RCC 7860 (cell line): ENCODE measurements at regions not wholly inside any gene's neighbourhood (a gene's known extent, or its start where the extent isn't known, plus 50 kb on each side); places are given as distances from the start of the nearest gene placed in this dataset.
A peak's percentile ranks its signal among the peaks of the same experiment; 100 is the strongest.

Experiments
- DNase-seq: peaks from one replicate; pipeline ENCODE4 v3.0.0-alpha.2; 2015; ENCODE audit warnings: low spot score
- FAIRE-seq: peaks from 2 replicates; lab custom pipeline; 2012; peaks lifted over from hg19 to GRCh38; lab: Jason Lieb, UNC

GRCh38 chr7:45446195-45446944, 127.8 kb upstream of the ADCY1 start:
- DNase-seq: peak; percentile 19
- FAIRE-seq: no peak

DNA sequence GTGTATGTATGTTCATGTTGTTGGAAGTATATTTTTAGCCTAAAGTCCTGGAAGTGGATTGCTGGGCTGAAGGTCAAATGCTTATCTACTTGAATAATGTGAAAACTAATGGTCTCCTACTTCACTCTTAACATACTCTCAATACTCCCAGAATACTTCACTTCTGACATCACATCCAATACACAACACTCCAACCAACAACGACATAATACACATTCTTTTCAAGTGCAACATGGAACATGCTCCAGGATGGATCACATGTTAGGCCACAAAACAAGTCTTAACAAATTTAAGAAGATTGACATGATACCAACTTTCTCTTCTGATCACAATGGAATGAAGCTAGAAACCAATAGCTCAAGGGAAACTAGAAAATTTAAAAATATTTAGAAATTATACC, 126.9 kb upstream of the ADCY1 start:
- FAIRE-seq (no peak), DNase-seq (no peak)

GRCh38 chr7:45450571-45451204, 123.5 kb upstream of the ADCY1 start:
- DNase-seq: no peak
- no peak for FAIRE-seq

- peak; percentile 73 for FAIRE-seq
Observed at GRCh38 chr7:45451342-45452035, 122.7 kb upstream of the ADCY1 start.

GRCh38 chr7:45454771-45455170, 119.4 kb upstream of the ADCY1 start:
- FAIRE-seq (no peak), DNase-seq (no peak)

More at GRCh38 chr7:45451342-45452035, 122.7 kb upstream of the ADCY1 start:
- DNase-seq: no peak

- FAIRE-seq: no peak
- DNase-seq: no peak
Observed at GRCh38 chr7:45455662-45456061, 118.5 kb upstream of the ADCY1 start.

GRCh38 chr7:45456105-45456504, 118.1 kb upstream of the ADCY1 start:
- FAIRE-seq (no peak), DNase-seq (no peak)

- FAIRE-seq (no peak), DNase-seq (no peak)
Observed at GRCh38 chr7:45456747-45457524, 117.2 kb upstream of the ADCY1 start.

GRCh38 chr7:45457591-45457990, 116.6 kb upstream of the ADCY1 start:
- no peak for FAIRE-seq
- DNase-seq: no peak

- DNase-seq (no peak), FAIRE-seq (no peak)
Observed at GRCh38 chr7:45459476-45459875, 114.7 kb upstream of the ADCY1 start.

DNA sequence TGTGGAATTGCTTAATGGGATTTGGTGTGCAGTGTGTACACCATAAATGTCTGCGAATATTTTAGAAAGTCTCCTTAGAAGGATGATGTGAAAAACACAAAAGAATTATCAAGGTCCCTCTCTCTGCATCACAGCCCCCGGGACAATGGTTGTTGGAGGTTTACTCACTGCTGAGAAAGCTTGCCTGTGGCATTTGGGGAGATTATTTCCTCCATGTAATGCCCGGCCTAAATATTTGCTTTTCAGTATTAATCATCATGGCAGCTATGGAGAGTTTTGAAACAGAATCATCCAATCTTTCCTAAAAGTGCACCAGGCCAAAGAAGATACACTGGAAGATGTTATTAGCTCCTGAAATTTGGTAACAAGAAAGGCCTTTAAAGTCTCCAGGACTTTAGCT, 113.8 kb upstream of the ADCY1 start:
- no peak for DNase-seq
- FAIRE-seq: no peak

- FAIRE-seq (no peak), DNase-seq (no peak)
Observed at GRCh38 chr7:45461026-45461425, 113.1 kb upstream of the ADCY1 start.

DNA sequence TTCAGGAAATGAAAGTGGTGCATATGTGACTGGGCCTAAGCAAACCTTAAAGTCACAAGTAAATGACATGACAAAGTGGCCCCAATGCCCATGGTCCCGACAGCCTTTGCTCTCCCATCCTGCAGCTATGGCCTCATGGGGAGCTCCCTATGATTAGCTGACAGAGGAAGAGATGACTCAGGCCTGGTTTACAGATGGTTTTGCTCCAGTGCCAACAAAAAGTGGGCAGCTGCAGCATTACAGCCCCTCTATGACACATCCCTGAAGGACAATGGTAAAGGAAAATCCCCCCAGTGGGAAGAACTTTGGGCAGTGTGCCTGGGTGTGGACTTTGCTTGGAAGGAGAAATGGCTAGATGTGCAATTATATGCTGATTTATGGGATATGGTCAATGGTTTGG, 105.1 kb upstream of the ADCY1 start:
- DNase-seq: peak; percentile 43
- peak; percentile 53 for FAIRE-seq

DNA sequence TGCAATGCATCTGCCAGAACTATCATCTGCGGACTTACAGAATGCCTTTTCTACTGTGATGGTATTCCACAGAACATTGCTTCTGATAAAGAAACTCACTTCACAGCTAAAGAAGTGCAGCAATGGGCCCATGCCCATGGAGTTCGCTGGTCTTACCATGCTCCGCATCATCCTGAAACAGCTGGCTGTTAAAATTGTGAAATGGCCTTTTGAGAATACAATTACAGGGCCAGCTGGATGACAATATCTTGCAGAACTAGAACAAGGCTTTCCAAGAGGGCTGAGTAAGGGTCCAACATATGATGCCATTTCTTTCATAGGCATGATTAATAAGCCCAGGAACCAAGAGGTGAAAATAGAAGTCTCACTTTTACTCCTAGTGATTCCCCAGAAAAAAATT, 104.1 kb upstream of the ADCY1 start:
- FAIRE-seq (no peak), DNase-seq (no peak)

GRCh38 chr7:45479781-45480180, 94.4 kb upstream of the ADCY1 start:
- no peak for FAIRE-seq
- no peak for DNase-seq

- no peak for DNase-seq
- no peak for FAIRE-seq
Observed at GRCh38 chr7:45482451-45482850, 91.7 kb upstream of the ADCY1 start.

GRCh38 chr7:45484094-45484493, 90.1 kb upstream of the ADCY1 start:
- DNase-seq: no peak
- no peak for FAIRE-seq

DNA sequence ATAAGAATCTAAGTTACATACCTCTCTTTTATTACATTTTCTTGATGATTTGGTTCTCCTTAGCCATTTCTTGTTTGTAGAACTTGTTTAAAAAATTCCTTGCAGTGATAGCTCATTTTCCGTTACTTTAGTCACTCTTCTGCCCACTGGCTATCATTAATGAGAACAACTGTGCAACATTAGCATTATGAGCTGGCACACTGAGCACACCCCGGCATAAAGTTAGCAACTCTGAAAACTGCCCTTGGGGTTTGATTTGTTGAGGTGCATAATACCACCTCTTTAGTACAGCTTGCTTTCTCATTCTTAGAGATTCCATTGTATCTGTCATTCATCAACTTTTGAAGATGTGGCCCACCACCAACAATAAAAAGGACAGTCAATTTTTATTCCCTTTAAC, 87.6 kb upstream of the ADCY1 start:
- FAIRE-seq: no peak
- DNase-seq: no peak

GRCh38 chr7:45494885-45495284, 79.3 kb upstream of the ADCY1 start:
- FAIRE-seq (no peak), DNase-seq (no peak)

DNA sequence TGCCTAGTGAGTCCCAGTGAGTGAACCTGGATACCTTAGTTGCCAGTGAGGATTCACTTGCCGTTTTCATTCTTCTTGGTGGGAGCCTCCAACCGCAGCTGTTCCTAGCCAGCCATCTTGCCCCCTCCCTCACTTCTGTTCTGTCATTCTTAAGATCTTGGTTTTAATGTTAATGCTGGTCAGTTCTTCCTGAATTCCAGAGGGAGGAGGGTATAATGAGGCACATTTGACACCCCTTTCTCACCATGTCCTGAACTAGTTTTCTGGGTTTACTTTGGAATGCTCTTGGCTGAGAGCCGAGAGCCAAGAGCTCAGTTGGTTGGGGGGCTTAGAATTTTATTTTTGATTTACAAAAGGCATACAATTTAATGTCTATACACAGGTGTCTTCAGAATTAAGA, 78.5 kb upstream of the ADCY1 start:
- no peak for DNase-seq

GRCh38 chr7:45500257-45500656, 73.9 kb upstream of the ADCY1 start:
- FAIRE-seq (no peak), DNase-seq (no peak)

More for the DNA sequence above, 78.5 kb upstream of the ADCY1 start:
- FAIRE-seq: no peak
